Vagina (tissue), 2 donors: ENCODE measurements at regions not wholly inside any gene's neighbourhood (a gene's known extent, or its start where the extent isn't known, plus 50 kb on each side); places are given as distances from the start of the nearest gene placed in this dataset.

Experiments
- CTCF ChIP-seq, 3 experiments: fragments of 450-650 bp in 2 of 3; fragments of 200-600 bp in 1 of 3; sonication (generic) in 1 of 3; IDR thresholded peaks; one replicate each; pipeline ENCODE4 v1.5.1; 2017 to 2019; ENCODE audit warnings: antibody characterized with exemption in 3 of 3, mild to moderate bottlenecking in 2 of 3, moderate library complexity in 2 of 3
- POLR2A ChIP-seq, 2 donors: fragments of 450-650 bp; IDR thresholded peaks; one replicate each; pipeline ENCODE4 v1.6.1; 2017; ENCODE audit warnings: antibody characterized with exemption in 2 of 2, mild to moderate bottlenecking in 2 of 2, moderate library complexity in 2 of 2
- POLR2AphosphoS5 ChIP-seq, 2 donors: sonication (generic); formaldehyde crosslinking; IDR thresholded peaks; one replicate each; pipeline ENCODE4 v1.9.0; 2017; ENCODE audit warnings: antibody characterized with exemption in 2 of 2, mild to moderate bottlenecking in 2 of 2, low read depth in 1 of 2; ENCODE audit not compliant: insufficient read depth in 1 of 2

- TF ChIP-seq CTCF (IDR thresholded peaks at IDR 0.05) (no peak), POLR2A (IDR thresholded peaks at IDR 0.05) (no peak), POLR2AphosphoS5 (IDR thresholded peaks at IDR 0.05; ENCODE audit: insufficient read depth in 1 of 2, low read depth in 1 of 2) (no peak)
Measured at GRCh38 chr3:163438760-163439159, 1639.5 kb downstream of the SI start.
